Large intestine (tissue), 3 donors: ENCODE measurements at regions not wholly inside any gene's neighbourhood (a gene's known extent, or its start where the extent isn't known, plus 50 kb on each side); places are given as distances from the start of the nearest gene placed in this dataset.

Experiments
- DNase-seq, 2 donors: peaks; one replicate each; pipeline versions ENCODE4 v3.0.0 to v3.0.0-alpha.2; 2013
- H3K27ac ChIP-seq: one replicate; pipeline ENCODE4 v1.5.1; 2013; ENCODE audit warnings: low read length
- H3K27me3 ChIP-seq: 2 replicates; pipeline ENCODE4 v1.6.1; 2013; ENCODE audit warnings: low read length; ENCODE audit not compliant: control insufficient read depth, insufficient read depth
- H3K36me3 ChIP-seq: 2 replicates; pipeline ENCODE4 v1.6.1; 2013; ENCODE audit warnings: low read length; ENCODE audit not compliant: control insufficient read depth, insufficient read depth
- H3K4me1 ChIP-seq: one replicate; pipeline ENCODE4 v1.6.1; 2013; ENCODE audit warnings: low read length; ENCODE audit not compliant: control insufficient read depth, insufficient read depth
- H3K4me3 ChIP-seq: one replicate; pipeline ENCODE4 v1.5.1; 2013; ENCODE audit warnings: low read length
- H3K9me3 ChIP-seq: one replicate; pipeline ENCODE4 v1.6.1; 2013; ENCODE audit warnings: mild to moderate bottlenecking, low read depth, low read length, moderate library complexity; ENCODE audit not compliant: control insufficient read depth
- WGBS: methylation state at CpG from one replicate; pipeline ENCODE4 v1.1.5; 2013; ENCODE audit warnings: low lambda C conversion rate; ENCODE audit not compliant: insufficient coverage; 5-methylcytosine and 5-hydroxymethylcytosine counted together

DNA sequence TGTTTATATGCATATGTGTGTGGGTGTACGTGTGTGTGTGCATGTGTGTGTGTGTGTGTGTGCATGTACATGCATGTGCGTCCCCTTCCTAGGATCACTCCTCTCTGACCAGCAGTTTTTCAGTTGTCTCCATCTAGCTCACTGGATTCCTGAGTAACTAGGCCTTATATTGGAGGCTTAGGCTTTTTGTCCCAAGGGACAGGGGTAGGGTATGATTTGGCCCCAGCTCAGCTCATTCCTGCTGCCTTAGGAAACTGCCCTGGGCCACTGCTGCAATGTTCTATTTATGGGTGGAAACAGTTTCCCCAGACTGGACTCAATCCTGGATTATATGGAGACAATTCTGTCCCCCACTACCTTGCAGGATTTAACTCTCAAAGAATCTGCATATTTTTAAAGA, 68.8 kb upstream of the SDK1 start:
- Histone ChIP-seq H3K4me3 (no peak overlapping the region), H3K4me1 (no peaks in the 10 kb centered on the region), H3K36me3 (no peaks in the 10 kb centered on the region), H3K27ac (no peak overlapping the region), H3K9me3 (peaks cover 9% of the 10 kb centered on the region), H3K27me3 (no peaks in the 10 kb centered on the region)
- WGBS: no CpG with 5 or more reads among the region's 2 CpGs
- DNase-seq: no peak

- no CpG with 5 or more reads among the region's 7 CpGs for WGBS
- H3K27me3 ChIP-seq: no peaks in the 10 kb centered on the region
- H3K4me3 ChIP-seq: no peak overlapping the region
These were observed 67.8 kb upstream of the SDK1 start for GRCh38 chr7:3233301-3233700.

DNA sequence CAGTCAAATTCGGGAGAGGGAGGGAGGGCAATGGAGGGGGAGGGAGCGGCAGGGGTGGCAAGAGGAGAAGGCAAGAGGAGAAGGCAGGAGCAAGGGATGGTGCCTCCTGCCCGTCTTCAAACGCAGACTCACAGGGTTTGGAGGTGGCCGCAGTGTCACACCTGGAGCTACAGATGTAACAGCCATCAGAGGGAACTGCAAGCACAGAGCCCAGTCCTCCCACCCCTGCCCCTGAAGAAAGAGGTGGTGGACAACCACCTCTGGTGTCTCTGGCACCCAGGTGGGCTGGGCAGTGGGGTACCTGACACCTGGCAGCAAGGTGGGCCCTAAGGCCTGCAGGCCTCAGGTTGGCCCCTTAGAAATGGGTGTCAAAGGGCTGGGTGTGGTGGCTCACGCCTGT, 67.0 kb upstream of the SDK1 start:
- DNase-seq: no peak
- no peak overlapping the region for H3K4me3 ChIP-seq
- no peaks in the 10 kb centered on the region for H3K4me1 ChIP-seq

More at GRCh38 chr7:3233301-3233700, 67.8 kb upstream of the SDK1 start:
- Histone ChIP-seq H3K36me3 (no peaks in the 10 kb centered on the region), H3K9me3 (peaks cover 9% of the 10 kb centered on the region), H3K27ac (no peak overlapping the region), H3K4me1 (no peaks in the 10 kb centered on the region)
- DNase-seq: no peak

GRCh38 chr7:3234851-3235250, 66.2 kb upstream of the SDK1 start:
- peaks cover 9% of the 10 kb centered on the region for H3K9me3 ChIP-seq
- no peak for DNase-seq
- no peaks in the 10 kb centered on the region for H3K27me3 ChIP-seq
- no peak overlapping the region for H3K4me3 ChIP-seq
- WGBS: 100% methylated on average over 1 of the region's 3 CpGs
- no peaks in the 10 kb centered on the region for H3K36me3 ChIP-seq
- H3K27ac ChIP-seq: no peak overlapping the region
- H3K4me1 ChIP-seq: no peaks in the 10 kb centered on the region

More for the DNA sequence above, 67.0 kb upstream of the SDK1 start:
- Histone ChIP-seq H3K27me3 (no peaks in the 10 kb centered on the region), H3K9me3 (peaks cover 9% of the 10 kb centered on the region), H3K36me3 (no peaks in the 10 kb centered on the region), H3K27ac (no peak overlapping the region)
- WGBS: no CpG with 5 or more reads among the region's 6 CpGs

- 80% methylated on average over 1 of the region's 4 CpGs for WGBS
- H3K4me1 ChIP-seq: no peaks in the 10 kb centered on the region
- no peak overlapping the region for H3K27ac ChIP-seq
- no peaks in the 10 kb centered on the region for H3K36me3 ChIP-seq
- H3K27me3 ChIP-seq: no peaks in the 10 kb centered on the region
- no peak overlapping the region for H3K4me3 ChIP-seq
- H3K9me3 ChIP-seq: peaks cover 9% of the 10 kb centered on the region
- DNase-seq: no peak
These were observed 65.7 kb upstream of the SDK1 start for GRCh38 chr7:3235322-3235721.

DNA sequence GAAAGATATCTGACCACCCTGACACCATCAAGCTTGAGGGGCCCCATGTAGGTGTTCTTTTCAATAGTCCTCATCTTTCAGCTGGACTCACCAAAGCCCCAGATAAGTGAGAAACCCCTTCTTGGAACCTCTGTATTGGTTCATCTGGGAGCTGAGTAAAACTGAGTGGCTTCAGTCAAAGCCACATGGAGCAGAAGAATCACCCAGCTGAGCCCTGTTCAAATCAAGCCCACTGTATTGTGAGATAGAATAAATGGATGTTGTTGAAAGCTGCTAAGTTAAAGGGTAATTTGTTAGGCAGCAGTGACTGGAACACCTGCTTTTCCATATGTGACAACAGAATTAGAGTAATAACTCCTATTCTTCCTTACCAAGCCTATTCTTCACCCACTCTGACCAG, 64.8 kb upstream of the SDK1 start:
- Histone ChIP-seq H3K4me3 (no peak overlapping the region), H3K27me3 (no peaks in the 10 kb centered on the region), H3K9me3 (peaks cover 9% of the 10 kb centered on the region), H3K4me1 (no peaks in the 10 kb centered on the region), H3K36me3 (no peaks in the 10 kb centered on the region), H3K27ac (no peak overlapping the region)
- DNase-seq: no peak

DNA sequence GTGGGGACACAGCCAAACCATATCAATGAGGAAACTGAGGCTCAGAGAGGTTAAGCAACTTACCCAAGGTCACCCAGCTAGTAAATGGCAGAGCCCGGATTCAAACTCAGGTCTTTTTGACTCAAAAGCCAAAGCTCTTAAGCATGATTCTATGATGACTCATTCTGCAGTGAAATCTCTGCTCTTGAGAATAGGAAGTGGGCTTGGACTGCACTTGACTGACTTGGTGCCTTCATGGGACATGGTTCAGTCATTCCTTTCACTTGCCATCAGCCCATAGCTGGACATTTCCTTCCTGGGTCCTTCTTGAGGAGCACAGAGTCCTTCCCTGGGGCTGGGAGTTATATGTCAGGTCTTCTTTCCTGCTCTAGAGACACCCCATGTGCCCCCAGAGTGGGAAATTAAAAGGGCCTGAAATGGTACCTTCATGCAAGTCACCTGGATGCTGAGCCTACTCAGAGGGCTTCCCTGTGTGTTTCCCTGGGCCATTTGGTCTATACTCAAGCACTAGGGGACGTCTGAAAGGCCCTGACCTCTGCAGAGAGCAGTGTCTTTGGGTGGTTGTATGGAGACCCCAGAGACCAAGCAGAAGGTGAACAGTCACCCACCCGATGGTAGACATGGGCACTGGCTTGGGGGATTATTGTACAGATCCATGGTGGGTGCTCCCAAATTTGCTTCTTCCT, 62.4 kb upstream of the SDK1 start:
- Histone ChIP-seq H3K27ac (no peak overlapping the region), H3K4me1 (no peaks in the 10 kb centered on the region), H3K4me3 (no peak overlapping the region), H3K27me3 (no peaks in the 10 kb centered on the region), H3K36me3 (no peaks in the 10 kb centered on the region), H3K9me3 (peaks cover 9% of the 10 kb centered on the region)
- WGBS: no CpG with 5 or more reads among the region's 3 CpGs
- no peak for DNase-seq

- H3K27me3 ChIP-seq: no peaks in the 10 kb centered on the region
- no peaks in the 10 kb centered on the region for H3K4me1 ChIP-seq
- H3K9me3 ChIP-seq: peaks cover 9% of the 10 kb centered on the region
- 60% methylated on average over 1 of the region's 12 CpGs for WGBS
- DNase-seq: no peak
- no peak overlapping the region for H3K27ac ChIP-seq
- H3K4me3 ChIP-seq: no peak overlapping the region
- no peaks in the 10 kb centered on the region for H3K36me3 ChIP-seq
These were observed 61.8 kb upstream of the SDK1 start for GRCh38 chr7:3239291-3239691.

DNA sequence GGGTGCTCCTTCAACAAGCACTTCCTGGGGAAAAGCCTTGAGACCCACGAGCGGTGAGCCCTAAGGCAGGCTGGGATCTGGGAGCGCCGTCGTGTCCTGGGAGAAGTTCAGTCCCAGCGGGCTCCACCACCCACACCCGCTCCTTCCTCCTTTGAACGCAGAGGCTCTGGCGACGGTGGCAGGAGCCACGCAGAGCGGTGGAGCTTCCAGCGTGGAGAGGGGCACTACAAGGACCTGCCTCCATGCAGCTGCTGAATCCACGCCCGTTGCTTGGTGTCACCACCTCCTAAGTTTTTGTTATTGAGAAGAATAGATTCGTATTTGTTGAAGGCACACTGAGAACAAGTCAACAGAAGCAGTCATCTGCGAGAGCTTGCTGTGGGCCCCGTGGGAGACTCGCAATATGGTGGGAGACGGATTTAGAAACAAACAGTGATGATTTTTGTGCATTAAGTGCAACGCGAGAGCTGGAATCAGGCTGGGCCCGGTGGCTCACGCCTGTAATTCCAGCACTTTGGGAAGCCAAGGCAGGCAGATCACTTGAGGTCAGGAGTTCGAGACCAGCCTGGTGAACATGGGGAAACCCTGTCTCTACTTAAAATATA, 60.1 kb upstream of the SDK1 start:
- no peaks in the 10 kb centered on the region for H3K36me3 ChIP-seq
- DNase-seq: no peak
- H3K4me1 ChIP-seq: no peaks in the 10 kb centered on the region
- no peak overlapping the region for H3K27ac ChIP-seq
- peaks cover under 1% of the 10 kb centered on the region for H3K9me3 ChIP-seq
- no CpG with 5 or more reads among the region's 25 CpGs for WGBS
- no peaks in the 10 kb centered on the region for H3K27me3 ChIP-seq
- no peak overlapping the region for H3K4me3 ChIP-seq

GRCh38 chr7:3241686-3242258, 59.3 kb upstream of the SDK1 start:
- Histone ChIP-seq H3K4me1 (no peaks in the 10 kb centered on the region), H3K27ac (no peak overlapping the region), H3K4me3 (no peak overlapping the region), H3K9me3 (no peaks in the 10 kb centered on the region), H3K27me3 (no peaks in the 10 kb centered on the region), H3K36me3 (no peaks in the 10 kb centered on the region)
- no CpG with 5 or more reads among the region's 6 CpGs for WGBS
- DNase-seq: no peak
